SK-N-SH (cell line): ENCODE measurements at regions not wholly inside any gene's neighbourhood (a gene's known extent, or its start where the extent isn't known, plus 50 kb on each side); places are given as distances from the start of the nearest gene placed in this dataset.

ENCODE experiments used
- CTCF ChIA-PET: fragments of 300-600, 350-600 bp; formaldehyde crosslinking; extraction: SDS; loops from one replicate; lab custom pipeline; 2021; lab: Yijun Ruan, JAX
- POLR2A ChIA-PET: fragments of 350-600 bp; sonication (Branson Sonifier 250); formaldehyde crosslinking; extraction: SDS; loops from one replicate; lab custom pipeline; 2020; ENCODE audit warnings: antibody characterized with exemption, inconsistent platforms; lab: Yijun Ruan, JAX
- DNase-seq: peaks from one replicate; pipeline ENCODE4 v3.0.0; 2012
- H2AFZ ChIP-seq: fragments of 200-600 bp; sonication (generic); 2 replicates; pipeline ENCODE4 v1.8.1; 2016; ENCODE audit warnings: antibody characterized with exemption, mild to moderate bottlenecking, low read depth
- H3F3A ChIP-seq: fragments of 200-600 bp; sonication (generic); replicated peaks from 2 replicates; pipeline ENCODE3; 2016; ENCODE audit warnings: antibody characterized with exemption, mild to moderate bottlenecking; ENCODE audit not compliant: insufficient read depth
- H3K27ac ChIP-seq, 2 experiments: fragments of 200-500 bp in 1 of 2; fragments of 200-600 bp in 1 of 2; sonication (Bioruptor generic) in 1 of 2; sonication (generic), shearing (Covaris generic) in 1 of 2; 2 replicates each; pipeline versions ENCODE4 v1.5.1 to v1.6.1; 2014 to 2016; ENCODE audit warnings: low read depth in 2 of 2, inconsistent platforms in 1 of 2, low read length in 1 of 2, mild to moderate bottlenecking in 1 of 2, mixed read lengths in 1 of 2
- H3K27me3 ChIP-seq: fragments of 200-600 bp; sonication (generic), shearing (Covaris generic); 2 replicates; pipeline ENCODE4 v1.6.1; 2016; ENCODE audit warnings: mixed run types; ENCODE audit not compliant: insufficient read depth
- H3K36me3 ChIP-seq, 2 experiments: fragments of 200-500 bp in 1 of 2; fragments of 200-600 bp in 1 of 2; sonication (Bioruptor generic) in 1 of 2; sonication (generic) in 1 of 2; replicated peaks in 1 of 2; 2 replicates each; pipeline versions ENCODE3 to v1.5.1; 2014 to 2016; ENCODE audit warnings: low read length in 1 of 2, mild to moderate bottlenecking in 1 of 2; ENCODE audit not compliant: insufficient read depth in 2 of 2, control insufficient read depth in 1 of 2
- H3K4me1 ChIP-seq, 2 experiments: fragments of 200-500 bp in 1 of 2; fragments of 200-600 bp in 1 of 2; sonication (Bioruptor generic) in 1 of 2; sonication (generic), shearing (Covaris generic) in 1 of 2; 2 replicates each; pipeline versions ENCODE4 v1.5.1 to v1.6.1; 2014 to 2016; ENCODE audit warnings: low read depth in 1 of 2, low read length in 1 of 2, mixed run types in 1 of 2; ENCODE audit not compliant: insufficient read depth in 2 of 2, control insufficient read depth in 1 of 2
- H3K4me2 ChIP-seq: fragments of 200-600 bp; sonication (generic), shearing (Covaris generic); 2 replicates; pipeline ENCODE4 v1.6.1; 2017; ENCODE audit warnings: mixed run types
- H3K4me3 ChIP-seq, 2 experiments: fragments of 200-500 bp in 1 of 2; fragments of 200-600 bp in 1 of 2; sonication (Bioruptor generic) in 1 of 2; sonication (generic), shearing (Covaris generic) in 1 of 2; 2 replicates each; pipeline versions ENCODE4 v1.5.1 to v1.8.1; 2014 to 2016; ENCODE audit warnings: low read depth in 2 of 2, inconsistent platforms in 1 of 2, low read length in 1 of 2, mild to moderate bottlenecking in 1 of 2, mixed read lengths in 1 of 2, moderate library complexity in 1 of 2
- H3K79me2 ChIP-seq: fragments of 200-600 bp; sonication (generic); 2 replicates; pipeline ENCODE4 v1.8.1; 2017; ENCODE audit warnings: mild to moderate bottlenecking; ENCODE audit not compliant: insufficient read depth
- H3K9ac ChIP-seq: fragments of 200-600 bp; sonication (generic); 2 replicates; pipeline ENCODE4 v1.6.1; 2017; ENCODE audit warnings: mixed run types
- H3K9me2 ChIP-seq: fragments of 200-600 bp; sonication (generic); 2 replicates; pipeline ENCODE4 v1.6.1; 2017; ENCODE audit warnings: mixed run types
- H3K9me3 ChIP-seq: fragments of 200-600 bp; sonication (generic); 2 replicates; pipeline ENCODE4 v1.6.1; 2017; ENCODE audit warnings: mixed run types, mild to moderate bottlenecking, moderate library complexity
- H4K20me1 ChIP-seq: fragments of 200-600 bp; sonication (generic); 2 replicates; pipeline ENCODE4 v1.6.1; 2017; ENCODE audit warnings: mild to moderate bottlenecking, mixed run types; ENCODE audit not compliant: insufficient read depth
- ELF1 ChIP-seq: IDR thresholded peaks from 2 replicates; pipeline ENCODE4 v1.4.0; 2012
- EP300 ChIP-seq, 2 experiments: IDR thresholded peaks; 2 replicates each; pipeline versions ENCODE4 v1.4.0 to v1.6.1; 2012; ENCODE audit warnings: borderline replicate concordance in 1 of 2, low read depth in 1 of 2, low read length in 1 of 2
- FOSL2 ChIP-seq: IDR thresholded peaks from 2 replicates; pipeline ENCODE4 v1.4.0; 2012; ENCODE audit warnings: low read depth, mild to moderate bottlenecking, moderate library complexity, borderline replicate concordance
- FOXJ3 ChIP-seq: sonication (generic); formaldehyde crosslinking; IDR thresholded peaks from 2 replicates; pipeline ENCODE4 v1.5.1; 2020; ENCODE audit warnings: mild to moderate bottlenecking, missing genetic modification reagents
- FOXM1 ChIP-seq: IDR thresholded peaks from 2 replicates; pipeline ENCODE4 v1.4.0; 2012; ENCODE audit warnings: low read depth, mild to moderate bottlenecking
- GABPA ChIP-seq: IDR thresholded peaks from 2 replicates; pipeline ENCODE4 v1.4.0; 2012; ENCODE audit warnings: low read depth, mild to moderate bottlenecking
- GATA2 ChIP-seq: sonication (generic); formaldehyde crosslinking; IDR thresholded peaks from 2 replicates; pipeline ENCODE4 v1.5.0; 2020; ENCODE audit warnings: mild to moderate bottlenecking, missing genetic modification reagents
- JUND ChIP-seq: IDR thresholded peaks from 2 replicates; pipeline ENCODE4 v1.4.0; 2012
- MXI1 ChIP-seq: IDR thresholded peaks from 2 replicates; pipeline ENCODE4 v1.6.1; 2012; ENCODE audit warnings: mild to moderate bottlenecking, low read depth, low read length, improper control_type of control experiment
- NFIC ChIP-seq: IDR thresholded peaks from 2 replicates; pipeline ENCODE4 v1.4.0; 2012; ENCODE audit warnings: borderline replicate concordance
- NRF1 ChIP-seq: IDR thresholded peaks from 2 replicates; pipeline ENCODE4 v1.6.1; 2012; ENCODE audit warnings: low read depth, mild to moderate bottlenecking, low read length
- PBX3 ChIP-seq: IDR thresholded peaks from 2 replicates; pipeline ENCODE4; 2012
- RAD21 ChIP-seq: IDR thresholded peaks from 2 replicates; pipeline ENCODE4 v1.6.1; 2012; ENCODE audit warnings: mild to moderate bottlenecking, low read length
- RFX5 ChIP-seq: IDR thresholded peaks from 2 replicates; pipeline ENCODE4 v1.6.1; 2012; ENCODE audit warnings: mild to moderate bottlenecking, improper control_type of control experiment, low read length
- SIN3A ChIP-seq: IDR thresholded peaks from 2 replicates; pipeline ENCODE4 v1.6.1; 2012; ENCODE audit warnings: low read depth, mild to moderate bottlenecking, low read length, moderate library complexity, borderline replicate concordance
- TEAD4 ChIP-seq: IDR thresholded peaks from 2 replicates; pipeline ENCODE4 v1.4.0; 2012; ENCODE audit warnings: mild to moderate bottlenecking, borderline replicate concordance; ENCODE audit not compliant: insufficient read depth
- USF2 ChIP-seq: fragments of 150-350 bp; IDR thresholded peaks from 2 replicates; pipeline ENCODE4 v1.6.1; 2017; ENCODE audit warnings: antibody characterized with exemption, low read length, low read depth, borderline replicate concordance
- WGBS: methylation state at CpG from one replicate; pipeline ENCODE4 v1.1.6; 2017; ENCODE audit warnings: low lambda C conversion rate; 5-methylcytosine and 5-hydroxymethylcytosine counted together
- TF ChIP-seq, protein P1 (sequence below): fragments of 150-350 bp; IDR thresholded peaks from 2 replicates; pipeline ENCODE4 v1.6.1; 2016; ENCODE audit warnings: mild to moderate bottlenecking, low read depth, low read length

GRCh38 chr6:144576871-144577270, 291.7 kb downstream of the UTRN start:
- WGBS = 83% methylated on average over 6 of the region's 6 CpGs
- peaks cover 0 to under 1% of the 10 kb centered on the region in 2 experiments; a peak in 3 of 4 replicates for H3K4me1 ChIP-seq
- H3K79me2 ChIP-seq = no peaks in the 10 kb centered on the region
- no peak overlapping the region for H2AFZ ChIP-seq
- no peak overlapping the region for H3K4me3 ChIP-seq
- TF ChIP-seq GABPA (no peak), SIN3A (no peak), MXI1 (no peak), NRF1 (no peak), GATA2 (CRISPR knock-in tag) (no peak)
- ChIA-PET POLR2A (no interaction called here), CTCF (interaction anchor here (0.9 kb wide), 3 partner anchors 8 to 373 kb away, joined by 3 to 6 read pairs (median 3); no protein-coding TSS in a partner anchor)
- no peaks in the 10 kb centered on the region for H3K9me2 ChIP-seq
- H3K27ac ChIP-seq = no peak overlapping the region
- no peak overlapping the region for H3K4me2 ChIP-seq
- H3K36me3 ChIP-seq = peaks cover 0 to 3% of the 10 kb centered on the region in 2 experiments
- H3K9me3 ChIP-seq = no peaks in the 10 kb centered on the region
- H4K20me1 ChIP-seq = no peaks in the 10 kb centered on the region
- H3K27me3 ChIP-seq = no peaks in the 10 kb centered on the region
- DNase-seq = no peak
- H3K9ac ChIP-seq = no peak overlapping the region
- peaks cover 7% of the 10 kb centered on the region for H3F3A ChIP-seq

DNA sequence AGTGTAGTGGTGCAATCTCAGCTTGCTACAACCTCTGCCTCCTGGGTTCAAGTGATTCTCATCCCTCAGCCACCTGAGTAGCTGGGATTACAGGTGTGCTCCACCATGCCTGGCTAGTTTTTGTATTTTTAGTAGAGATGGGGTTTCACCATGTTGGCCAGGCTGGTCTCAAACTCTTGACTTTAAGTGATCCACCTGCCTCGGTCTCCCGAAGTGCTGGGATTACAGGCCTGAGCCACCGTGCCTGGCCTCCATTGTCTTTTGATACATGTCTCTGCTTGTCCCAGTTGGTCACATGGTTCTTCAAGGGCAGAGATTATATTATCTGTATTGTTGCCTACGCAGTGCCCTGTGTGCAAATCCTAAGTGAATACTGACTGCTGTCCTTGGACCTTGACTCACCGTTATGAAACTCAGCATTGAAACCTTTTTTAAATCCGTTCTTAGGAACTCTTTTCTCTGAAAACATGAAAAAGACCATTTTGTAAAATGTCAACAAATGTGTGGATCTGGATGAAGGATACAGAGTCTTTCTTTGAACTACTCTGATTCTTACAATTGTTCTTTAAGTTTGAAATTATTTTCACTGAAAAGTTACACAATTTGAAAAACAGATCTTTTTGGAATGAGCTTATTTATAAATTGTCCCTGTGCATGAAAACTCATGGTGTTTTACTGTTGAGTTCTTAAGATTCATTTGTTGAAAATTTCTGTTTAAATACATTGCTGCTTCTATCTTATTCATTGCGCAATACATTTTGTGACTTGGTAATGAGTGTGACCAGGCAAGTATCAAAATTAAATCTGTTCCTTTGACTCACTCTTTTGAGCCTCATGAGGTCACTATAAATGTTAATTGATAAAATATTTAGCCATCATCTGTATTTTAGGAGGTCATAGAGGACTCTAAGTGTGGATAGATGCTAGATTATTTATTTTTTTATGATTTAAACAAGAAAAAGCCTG, 293.5 kb downstream of the UTRN start:
- no peak for DNase-seq
- no peak overlapping the region for H3K4me3 ChIP-seq
- H3K27ac ChIP-seq = no peak overlapping the region
- H3K9me3 ChIP-seq = no peaks in the 10 kb centered on the region
- H3K4me2 ChIP-seq = no peak overlapping the region
- peaks cover 0 to 12% of the 10 kb centered on the region in 2 experiments; a peak in 3 of 4 replicates for H3K4me1 ChIP-seq
- ChIA-PET CTCF (interaction anchor here (0.9 kb wide), 1 partner anchor 30 kb away, joined by 3 read pairs; no protein-coding TSS in a partner anchor), POLR2A (no interaction called here)
- TF ChIP-seq TEAD4 (no peak), FOXJ3 (no peak), JUND (no peak), GABPA (no peak), RAD21 (no peak), USF2 (no peak), PBX3 (no peak), FOSL2 (no peak), RFX5 (no peak), MXI1 (no peak), NRF1 (no peak), ELF1 (no peak), EP300 (IDR thresholded peaks at IDR 0.05; ENCODE audit: borderline replicate concordance in 1 of 2, low read depth in 1 of 2, low read length in 1 of 2) (no peak), FOXM1 (no peak), NFIC (no peak)
- TF ChIP-seq, protein P1, sequence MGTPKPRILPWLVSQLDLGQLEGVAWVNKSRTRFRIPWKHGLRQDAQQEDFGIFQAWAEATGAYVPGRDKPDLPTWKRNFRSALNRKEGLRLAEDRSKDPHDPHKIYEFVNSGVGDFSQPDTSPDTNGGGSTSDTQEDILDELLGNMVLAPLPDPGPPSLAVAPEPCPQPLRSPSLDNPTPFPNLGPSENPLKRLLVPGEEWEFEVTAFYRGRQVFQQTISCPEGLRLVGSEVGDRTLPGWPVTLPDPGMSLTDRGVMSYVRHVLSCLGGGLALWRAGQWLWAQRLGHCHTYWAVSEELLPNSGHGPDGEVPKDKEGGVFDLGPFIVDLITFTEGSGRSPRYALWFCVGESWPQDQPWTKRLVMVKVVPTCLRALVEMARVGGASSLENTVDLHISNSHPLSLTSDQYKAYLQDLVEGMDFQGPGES = no peak
- H4K20me1 ChIP-seq = no peaks in the 10 kb centered on the region
- H3K9me2 ChIP-seq = no peaks in the 10 kb centered on the region
- H3K9ac ChIP-seq = no peak overlapping the region
- H2AFZ ChIP-seq = no peak overlapping the region
- H3F3A ChIP-seq = peaks cover 7% of the 10 kb centered on the region
- 83% methylated on average over 7 of the region's 7 CpGs for WGBS
- H3K36me3 ChIP-seq = peaks cover 0 to 3% of the 10 kb centered on the region in 2 experiments
- no peaks in the 10 kb centered on the region for H3K27me3 ChIP-seq
- H3K79me2 ChIP-seq = no peaks in the 10 kb centered on the region
